ENCODE measurements at regions not wholly inside any gene's neighbourhood (a gene's known extent, or its start where the extent isn't known, plus 50 kb on each side); places are given as distances from the start of the nearest gene placed in this dataset.

- POLR2A ChIA-PET, result interaction anchor here (0.6 kb wide), 1 partner anchor 30 kb away, joined by 3 read pairs; no protein-coding TSS in a partner anchor
- Mint-ChIP-seq H3K9me3 (ENCODE audit: unreplicated experiment) (no peaks in the 10 kb centered on the region), H3K27ac (ENCODE audit: low read depth, unreplicated experiment) (peak overlapping the region; percentile 27), H3K27me3 (ENCODE audit: insufficient read depth, unreplicated experiment) (no peaks in the 10 kb centered on the region), H3K4me3 (ENCODE audit: unreplicated experiment) (no peak overlapping the region), H3K36me3 (ENCODE audit: insufficient read depth, unreplicated experiment) (no peaks in the 10 kb centered on the region), H3K4me1 (ENCODE audit: insufficient read depth, unreplicated experiment) (peaks cover 31% of the 10 kb centered on the region)
- intact Hi-C loops (cut with micrococcal nuclease), result no loop called here
- no peak for DNase-seq (ENCODE audit: unreplicated experiment)
- no TSS peak for BruUV-seq (replicated peaks)
- CTCF ChIA-PET, result no interaction called here
- no peak for TF ChIP-seq CTCF (IDR thresholded peaks at IDR 0.05; ENCODE audit: unreplicated experiment)
Observed at GRCh38 chr17:72005332-72006163, 115.3 kb upstream of the SOX9 start.

- intact Hi-C loops (cut with micrococcal nuclease), result no loop called here
- BruUV-seq (replicated peaks), result no TSS peak
- peak; percentile 50 for DNase-seq (ENCODE audit: unreplicated experiment)
- ChIA-PET POLR2A (interaction anchor here (0.6 to 1.0 kb wide), 2 partner anchors 67 to 297 kb away, joined by 4 read pairs; no protein-coding TSS in a partner anchor), CTCF (no interaction called here)
- H3K4me1 Mint-ChIP-seq (ENCODE audit: insufficient read depth, unreplicated experiment), result peaks cover 31% of the 10 kb centered on the region
- no peaks in the 10 kb centered on the region for H3K36me3 Mint-ChIP-seq (ENCODE audit: insufficient read depth, unreplicated experiment)
- no peak overlapping the region for H3K27ac Mint-ChIP-seq (ENCODE audit: low read depth, unreplicated experiment)
- no peak overlapping the region for H3K4me3 Mint-ChIP-seq (ENCODE audit: unreplicated experiment)
- no peaks in the 10 kb centered on the region for H3K27me3 Mint-ChIP-seq (ENCODE audit: insufficient read depth, unreplicated experiment)
- H3K9me3 Mint-ChIP-seq (ENCODE audit: unreplicated experiment), result no peaks in the 10 kb centered on the region
- TF ChIP-seq CTCF (IDR thresholded peaks at IDR 0.05; ENCODE audit: unreplicated experiment), result no peak
Observed at GRCh38 chr17:72008236-72008876, 112.5 kb upstream of the SOX9 start.

- Mint-ChIP-seq H3K9me3 (ENCODE audit: unreplicated experiment) (no peaks in the 10 kb centered on the region), H3K27ac (ENCODE audit: low read depth, unreplicated experiment) (no peak overlapping the region), H3K27me3 (ENCODE audit: insufficient read depth, unreplicated experiment) (no peaks in the 10 kb centered on the region), H3K36me3 (ENCODE audit: insufficient read depth, unreplicated experiment) (no peaks in the 10 kb centered on the region), H3K4me3 (ENCODE audit: unreplicated experiment) (no peak overlapping the region), H3K4me1 (ENCODE audit: insufficient read depth, unreplicated experiment) (peaks cover 15% of the 10 kb centered on the region)
- no peak for DNase-seq (ENCODE audit: unreplicated experiment)
- TF ChIP-seq CTCF (IDR thresholded peaks at IDR 0.05; ENCODE audit: unreplicated experiment), result no peak
- ChIA-PET POLR2A (no interaction called here), CTCF (no interaction called here)
- intact Hi-C loops (cut with micrococcal nuclease), result no loop called here
- BruUV-seq (replicated peaks), result no TSS peak
Observed at GRCh38 chr17:72011561-72011960, 109.3 kb upstream of the SOX9 start.

GRCh38 chr17:72021417-72022041 is 99.3 kb upstream of the SOX9 start:
- no peaks in the 10 kb centered on the region for H3K4me1 Mint-ChIP-seq (ENCODE audit: insufficient read depth, unreplicated experiment)
- H3K4me3 Mint-ChIP-seq (ENCODE audit: unreplicated experiment), result no peak overlapping the region
- ChIA-PET CTCF (interaction anchor here (0.7 kb wide), 1 partner anchor 546 kb away, joined by 6 read pairs; no protein-coding TSS in a partner anchor), POLR2A (no interaction called here)
- H3K36me3 Mint-ChIP-seq (ENCODE audit: insufficient read depth, unreplicated experiment), result no peaks in the 10 kb centered on the region
- no peak for DNase-seq (ENCODE audit: unreplicated experiment)
- no peaks in the 10 kb centered on the region for H3K9me3 Mint-ChIP-seq (ENCODE audit: unreplicated experiment)
- intact Hi-C loops (cut with micrococcal nuclease), result no loop called here
- no peak overlapping the region for H3K27ac Mint-ChIP-seq (ENCODE audit: low read depth, unreplicated experiment)
- no TSS peak for BruUV-seq (replicated peaks)
- no peak for TF ChIP-seq CTCF (IDR thresholded peaks at IDR 0.05; ENCODE audit: unreplicated experiment)
- H3K27me3 Mint-ChIP-seq (ENCODE audit: insufficient read depth, unreplicated experiment), result no peaks in the 10 kb centered on the region

Data from MCF 10A (cell line).